Thyroid gland (tissue), 4 donors: ENCODE measurements at regions not wholly inside any gene's neighbourhood (a gene's known extent, or its start where the extent isn't known, plus 50 kb on each side); places are given as distances from the start of the nearest gene placed in this dataset.

ENCODE experiments used
- DNase-seq, 2 donors: peaks; one replicate each; pipeline ENCODE4 v3.0.0-alpha.2; 2019
- H3K27ac ChIP-seq, 3 donors: fragments of 200-600 bp; sonication (generic); 1 replicate in 2 of 3; 2 replicates in 1 of 3; pipeline ENCODE4 v1.5.1; 2016 to 2019; ENCODE audit warnings: mild to moderate bottlenecking in 1 of 3, moderate library complexity in 1 of 3
- H3K27me3 ChIP-seq: fragments of 200-600 bp; sonication (generic); one replicate; pipeline ENCODE4 v1.5.1; 2019
- H3K36me3 ChIP-seq, 2 donors: fragments of 200-600 bp; sonication (generic); one replicate each; pipeline ENCODE4 v1.5.1; 2016 to 2019
- H3K4me1 ChIP-seq, 2 donors: fragments of 200-600 bp; sonication (generic); one replicate each; pipeline ENCODE4 v1.5.1; 2017 to 2019
- H3K4me3 ChIP-seq, 3 donors: fragments of 200-600 bp; sonication (generic); replicated peaks in 1 of 3; 1 replicate in 2 of 3; 2 replicates in 1 of 3; pipeline ENCODE4 v1.5.1; 2016; ENCODE audit warnings: mild to moderate bottlenecking in 1 of 3
- H3K9me3 ChIP-seq: fragments of 200-600 bp; sonication (generic); one replicate; pipeline ENCODE4 v1.5.1; 2017
- POLR2A ChIP-seq, 2 donors: fragments of 450-650 bp; IDR thresholded peaks; one replicate each; pipeline ENCODE4 v1.6.1; 2017; ENCODE audit warnings: antibody characterized with exemption in 2 of 2, mild to moderate bottlenecking in 2 of 2, moderate library complexity in 1 of 2
- WGBS, 2 donors: methylation state at CpG; one replicate each; pipeline ENCODE4 v1.1.5; 2017; 5-methylcytosine and 5-hydroxymethylcytosine counted together
- intact Hi-C: fragments of 100-400 bp; cut with DNase I; formaldehyde crosslinking; loops from one replicate; pipeline ENCODE4 v1.15.1; 2023
- TF ChIP-seq, protein P1 (sequence below), 6 experiments: fragments of 200-600 bp in 3 of 6; fragments of 450-650 bp in 3 of 6; sonication (generic) in 3 of 6; IDR thresholded peaks; one replicate each; pipeline ENCODE4 v1.5.1; 2016 to 2019; ENCODE audit warnings: antibody characterized with exemption in 6 of 6, mild to moderate bottlenecking in 2 of 6, inconsistent platforms in 1 of 6, moderate library complexity in 1 of 6

- Histone ChIP-seq H3K9me3 (no peaks in the 10 kb centered on the region), H3K27me3 (no peaks in the 10 kb centered on the region), H3K4me3 (no peak overlapping the region), H3K4me1 (no peaks in the 10 kb centered on the region), H3K36me3 (no peaks in the 10 kb centered on the region), H3K27ac (no peak overlapping the region)
- TF ChIP-seq POLR2A (IDR thresholded peaks at IDR 0.05), result no peak
- TF ChIP-seq, protein P1, sequence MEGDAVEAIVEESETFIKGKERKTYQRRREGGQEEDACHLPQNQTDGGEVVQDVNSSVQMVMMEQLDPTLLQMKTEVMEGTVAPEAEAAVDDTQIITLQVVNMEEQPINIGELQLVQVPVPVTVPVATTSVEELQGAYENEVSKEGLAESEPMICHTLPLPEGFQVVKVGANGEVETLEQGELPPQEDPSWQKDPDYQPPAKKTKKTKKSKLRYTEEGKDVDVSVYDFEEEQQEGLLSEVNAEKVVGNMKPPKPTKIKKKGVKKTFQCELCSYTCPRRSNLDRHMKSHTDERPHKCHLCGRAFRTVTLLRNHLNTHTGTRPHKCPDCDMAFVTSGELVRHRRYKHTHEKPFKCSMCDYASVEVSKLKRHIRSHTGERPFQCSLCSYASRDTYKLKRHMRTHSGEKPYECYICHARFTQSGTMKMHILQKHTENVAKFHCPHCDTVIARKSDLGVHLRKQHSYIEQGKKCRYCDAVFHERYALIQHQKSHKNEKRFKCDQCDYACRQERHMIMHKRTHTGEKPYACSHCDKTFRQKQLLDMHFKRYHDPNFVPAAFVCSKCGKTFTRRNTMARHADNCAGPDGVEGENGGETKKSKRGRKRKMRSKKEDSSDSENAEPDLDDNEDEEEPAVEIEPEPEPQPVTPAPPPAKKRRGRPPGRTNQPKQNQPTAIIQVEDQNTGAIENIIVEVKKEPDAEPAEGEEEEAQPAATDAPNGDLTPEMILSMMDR (IDR thresholded peaks at IDR 0.05), result no peak
- intact Hi-C loops, result no loop called here
- WGBS, 2 donors, result 91 to 100% methylated on average over 2 of the region's 2 CpGs
- no peak for DNase-seq
Measured at GRCh38 chr12:124147027-124147426, 147.9 kb upstream of the RFLNA start.

DNA sequence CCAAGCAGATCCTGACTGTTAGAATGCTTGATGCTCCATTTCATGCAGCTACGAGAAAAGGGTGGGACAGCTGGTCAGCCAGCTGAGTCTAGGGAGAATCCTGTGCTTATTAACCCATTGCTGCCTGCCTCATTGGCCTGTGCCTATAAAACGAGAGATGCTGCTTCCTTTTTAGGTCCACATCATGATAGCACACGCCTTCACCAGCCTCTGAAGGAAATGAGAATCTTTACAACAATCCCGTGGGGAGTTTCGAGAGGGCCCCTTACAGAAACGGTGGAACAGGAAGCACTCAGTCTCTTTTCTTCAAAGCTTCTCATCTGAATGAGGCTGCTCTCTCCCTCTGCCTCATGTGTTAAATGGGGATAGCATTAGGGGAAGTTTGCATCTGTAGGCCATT is 147.3 kb upstream of the RFLNA start:
- TF ChIP-seq POLR2A (IDR thresholded peaks at IDR 0.05), result no peak
- TF ChIP-seq, protein P1 (IDR thresholded peaks at IDR 0.05), result no peak
- intact Hi-C loops, result no loop called here
- 51 to 54% methylated on average over 6 of the region's 6 CpGs for WGBS, 2 donors
- Histone ChIP-seq H3K36me3 (no peaks in the 10 kb centered on the region), H3K27ac (no peak overlapping the region), H3K9me3 (no peaks in the 10 kb centered on the region), H3K4me1 (no peaks in the 10 kb centered on the region), H3K4me3 (no peak overlapping the region), H3K27me3 (no peaks in the 10 kb centered on the region)
- DNase-seq, result no peak

GRCh38 chr12:124148481-124149273 is 146.2 kb upstream of the RFLNA start:
- Histone ChIP-seq H3K27ac (no peak overlapping the region), H3K4me3 (no peak overlapping the region), H3K9me3 (no peaks in the 10 kb centered on the region), H3K36me3 (no peaks in the 10 kb centered on the region), H3K4me1 (no peaks in the 10 kb centered on the region), H3K27me3 (no peaks in the 10 kb centered on the region)
- 80 to 85% methylated on average over 13 of the region's 13 CpGs for WGBS, 2 donors
- intact Hi-C loops, result no loop called here
- no peak for DNase-seq
- TF ChIP-seq POLR2A (IDR thresholded peaks at IDR 0.05), result no peak

DNA sequence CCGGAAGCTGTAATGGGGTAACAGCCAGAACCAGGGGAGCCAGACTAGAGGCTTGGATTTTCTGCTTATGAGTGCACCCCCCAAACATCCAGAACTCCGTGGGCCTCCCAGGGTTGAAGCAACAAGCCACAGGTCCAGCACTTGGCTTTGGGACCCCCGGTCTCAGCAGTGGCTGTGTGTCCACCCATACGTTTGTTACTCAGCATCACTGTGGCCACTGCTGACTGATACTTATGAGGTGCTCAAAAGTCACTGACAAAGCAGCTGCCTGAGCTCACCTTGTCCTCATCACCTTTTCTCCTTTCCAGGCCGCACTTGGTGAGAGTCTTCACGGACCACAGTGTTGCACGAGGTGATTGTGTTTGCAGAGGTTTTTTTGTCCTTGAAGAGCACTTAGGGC is 145.6 kb upstream of the RFLNA start:
- WGBS, 2 donors, result 60 to 67% methylated on average over 2 to 7 of the region's 7 CpGs
- Histone ChIP-seq H3K4me3 (no peak overlapping the region), H3K9me3 (no peaks in the 10 kb centered on the region), H3K27me3 (no peaks in the 10 kb centered on the region), H3K36me3 (no peaks in the 10 kb centered on the region), H3K4me1 (no peaks in the 10 kb centered on the region), H3K27ac (no peak overlapping the region)
- intact Hi-C loops, result no loop called here
- DNase-seq, result no peak
- no peak for TF ChIP-seq POLR2A (IDR thresholded peaks at IDR 0.05)

- no peak for DNase-seq
- no peaks in the 10 kb centered on the region for H3K4me1 ChIP-seq
- H3K36me3 ChIP-seq, result no peaks in the 10 kb centered on the region
- TF ChIP-seq, protein P1 (IDR thresholded peaks at IDR 0.05), result no peak
- TF ChIP-seq POLR2A (IDR thresholded peaks at IDR 0.05), result no peak
- H3K27me3 ChIP-seq, result no peaks in the 10 kb centered on the region
- WGBS, 2 donors, result 78 to 79% methylated on average over 5 of the region's 5 CpGs
- no peaks in the 10 kb centered on the region for H3K9me3 ChIP-seq
- no peak overlapping the region for H3K27ac ChIP-seq
- intact Hi-C loops, result no loop called here
- H3K4me3 ChIP-seq, result no peak overlapping the region
Measured at GRCh38 chr12:124150168-124150567, 144.7 kb upstream of the RFLNA start.

DNA sequence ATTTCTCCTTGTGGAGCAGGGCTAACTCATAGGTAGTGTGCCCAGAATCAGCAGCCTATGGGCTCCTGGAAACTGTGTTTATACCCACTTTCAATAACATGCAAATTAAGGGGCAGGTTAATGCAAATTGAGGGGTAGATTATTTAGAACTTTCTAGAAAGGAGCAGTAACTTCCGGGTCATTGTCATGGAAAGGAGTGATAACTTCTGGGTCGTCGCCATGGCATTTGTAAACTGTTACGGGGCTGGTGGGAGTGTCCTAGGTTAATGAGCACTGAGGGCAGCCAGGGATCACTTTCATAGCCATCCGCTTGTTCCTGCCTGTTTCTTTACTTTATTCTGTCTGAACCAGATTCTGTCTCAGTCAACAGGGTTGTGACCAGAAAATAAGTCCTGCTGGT is 143.3 kb upstream of the RFLNA start:
- TF ChIP-seq, protein P1 (IDR thresholded peaks at IDR 0.05), result no peak
- TF ChIP-seq POLR2A (IDR thresholded peaks at IDR 0.05), result no peak
- no peak for DNase-seq
- 81 to 97% methylated on average over 5 of the region's 5 CpGs for WGBS, 2 donors

More for the DNA sequence above, 143.3 kb upstream of the RFLNA start:
- no peak overlapping the region for H3K4me3 ChIP-seq
- H3K36me3 ChIP-seq, result no peaks in the 10 kb centered on the region
- intact Hi-C loops, result no loop called here
- no peak overlapping the region for H3K27ac ChIP-seq
- no peaks in the 10 kb centered on the region for H3K9me3 ChIP-seq
- no peaks in the 10 kb centered on the region for H3K4me1 ChIP-seq
- no peaks in the 10 kb centered on the region for H3K27me3 ChIP-seq
